Stomach smooth muscle (tissue), 2 donors: ENCODE measurements at regions not wholly inside any gene's neighbourhood (a gene's known extent, or its start where the extent isn't known, plus 50 kb on each side); places are given as distances from the start of the nearest gene placed in this dataset.

Source experiments
- H3K27ac ChIP-seq: one replicate; pipeline ENCODE4 v1.7.0; 2013; ENCODE audit warnings: mild to moderate bottlenecking, low read length, inconsistent platforms
- H3K27me3 ChIP-seq, 2 donors: one replicate each; pipeline ENCODE4 v1.7.0; 2013; ENCODE audit warnings: low read length in 2 of 2; ENCODE audit not compliant: insufficient read depth in 2 of 2, control insufficient read depth in 1 of 2
- H3K36me3 ChIP-seq, 2 donors: one replicate each; pipeline ENCODE4 v1.7.0; 2013; ENCODE audit warnings: low read length in 2 of 2; ENCODE audit not compliant: control insufficient read depth in 2 of 2, insufficient read depth in 2 of 2
- H3K4me1 ChIP-seq: one replicate; pipeline ENCODE4 v1.7.0; 2013; ENCODE audit warnings: low read length; ENCODE audit not compliant: control insufficient read depth, insufficient read depth
- H3K4me3 ChIP-seq, 2 donors: one replicate each; pipeline ENCODE4 v1.7.0; 2013; ENCODE audit warnings: low read length in 2 of 2
- H3K9ac ChIP-seq, 2 donors: one replicate each; pipeline ENCODE4 v1.7.0; 2013; ENCODE audit warnings: low read length in 2 of 2, mild to moderate bottlenecking in 1 of 2
- H3K9me3 ChIP-seq, 2 donors: one replicate each; pipeline ENCODE4 v1.7.0; 2013; ENCODE audit warnings: low read length in 2 of 2; ENCODE audit not compliant: control insufficient read depth in 2 of 2
- donor health status: healthy.
- donor health status: Pancreatic carcinoma.

DNA sequence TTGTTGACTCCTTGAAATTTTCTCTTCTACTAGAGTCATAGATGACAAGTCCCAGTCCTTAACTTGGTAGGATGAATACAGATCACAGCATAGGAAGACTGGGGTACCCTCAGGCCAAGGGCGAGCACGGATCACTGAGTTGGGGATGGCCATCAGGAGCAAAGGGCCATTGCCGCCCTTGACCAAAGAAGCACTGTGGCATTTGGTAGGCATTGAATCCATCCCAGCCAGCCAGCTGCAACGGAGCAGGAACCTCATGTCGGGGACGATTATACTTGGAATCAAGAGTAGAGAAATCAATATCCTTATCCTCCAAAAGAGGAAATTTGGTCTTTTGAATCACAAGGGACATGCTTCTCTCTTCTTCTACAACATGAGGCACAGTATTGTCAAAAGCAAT, 50.1 kb upstream of the ZNF573 start:
- no peaks in the 10 kb centered on the region for H3K27me3 ChIP-seq
- H3K9ac ChIP-seq, result no peak overlapping the region
- H3K36me3 ChIP-seq, result peaks cover 8 to 9% of the 10 kb centered on the region in 2 donors
- peaks cover 56 to 59% of the 10 kb centered on the region in 2 donors for H3K9me3 ChIP-seq
- no peaks in the 10 kb centered on the region for H3K4me1 ChIP-seq
- peak overlapping the region in 1 of 2 donors; percentile 31 for H3K4me3 ChIP-seq
- H3K27ac ChIP-seq, result no peak overlapping the region
